Fibroblast of skin of right biceps (primary cell): ENCODE measurements at regions not wholly inside any gene's neighbourhood (a gene's known extent, or its start where the extent isn't known, plus 50 kb on each side); places are given as distances from the start of the nearest gene placed in this dataset.

Experiments used
- DNase-seq: peaks from one replicate; pipeline ENCODE4 v3.0.0-alpha.2; 2013

GRCh38 chr17:45729294-45729907 is 54.7 kb upstream of the CRHR1 start:
- no peak for DNase-seq

- DNase-seq, result no peak
Measured at GRCh38 chr17:45730192-45730591, 53.9 kb upstream of the CRHR1 start.

GRCh38 chr17:45731459-45731858 is 52.7 kb upstream of the CRHR1 start:
- no peak for DNase-seq

GRCh38 chr17:45732926-45733505 is 51.1 kb upstream of the CRHR1 start:
- DNase-seq, result no peak

GRCh38 chr17:45733781-45734180 is 50.3 kb upstream of the CRHR1 start:
- DNase-seq, result no peak
